ENCODE measurements at regions not wholly inside any gene's neighbourhood (a gene's known extent, or its start where the extent isn't known, plus 50 kb on each side); places are given as distances from the start of the nearest gene placed in this dataset.

GRCh38 chr14:97657609-97658008 is 860.4 kb downstream of the VRK1 start:
- Mint-ChIP-seq H3K27ac (ENCODE audit: unreplicated experiment) (no peak overlapping the region), H3K27me3 (ENCODE audit: unreplicated experiment) (peaks cover 1% of the 10 kb centered on the region), H3K4me1 (ENCODE audit: low read depth, unreplicated experiment) (peaks cover 9% of the 10 kb centered on the region), H3K36me3 (ENCODE audit: unreplicated experiment) (no peaks in the 10 kb centered on the region), H3K4me3 (ENCODE audit: unreplicated experiment) (no peak overlapping the region), H3K9me3 (ENCODE audit: unreplicated experiment) (no peaks in the 10 kb centered on the region)
- TF ChIP-seq CTCF (IDR thresholded peaks at IDR 0.05; ENCODE audit: partially characterized antibody, unreplicated experiment), result no peak
- DNase-seq, result no peak

GRCh38 chr14:97687944-97688630 is 890.9 kb downstream of the VRK1 start:
- Mint-ChIP-seq H3K27ac (ENCODE audit: unreplicated experiment) (no peak overlapping the region), H3K9me3 (ENCODE audit: unreplicated experiment) (no peaks in the 10 kb centered on the region), H3K4me1 (ENCODE audit: low read depth, unreplicated experiment) (peaks cover 5% of the 10 kb centered on the region), H3K36me3 (ENCODE audit: unreplicated experiment) (peaks cover 3% of the 10 kb centered on the region), H3K4me3 (ENCODE audit: unreplicated experiment) (no peak overlapping the region), H3K27me3 (ENCODE audit: unreplicated experiment) (peaks cover 2% of the 10 kb centered on the region)
- no peak for DNase-seq
- TF ChIP-seq CTCF (IDR thresholded peaks at IDR 0.05; ENCODE audit: partially characterized antibody, unreplicated experiment), result no peak

- DNase-seq, result no peak
- Mint-ChIP-seq H3K27ac (ENCODE audit: unreplicated experiment) (no peak overlapping the region), H3K27me3 (ENCODE audit: unreplicated experiment) (peaks cover 2% of the 10 kb centered on the region), H3K36me3 (ENCODE audit: unreplicated experiment) (peaks cover 3% of the 10 kb centered on the region), H3K4me1 (ENCODE audit: low read depth, unreplicated experiment) (peaks cover 5% of the 10 kb centered on the region), H3K4me3 (ENCODE audit: unreplicated experiment) (no peak overlapping the region), H3K9me3 (ENCODE audit: unreplicated experiment) (no peaks in the 10 kb centered on the region)
- TF ChIP-seq CTCF (IDR thresholded peaks at IDR 0.05; ENCODE audit: partially characterized antibody, unreplicated experiment), result no peak
Observed at GRCh38 chr14:97688631-97689336, 891.6 kb downstream of the VRK1 start.

GRCh38 chr14:97692084-97692483 is 894.9 kb downstream of the VRK1 start:
- no peak overlapping the region for H3K4me3 Mint-ChIP-seq (ENCODE audit: unreplicated experiment)
- peak; percentile 21 for DNase-seq
- H3K36me3 Mint-ChIP-seq (ENCODE audit: unreplicated experiment), result peaks cover 3% of the 10 kb centered on the region
- H3K4me1 Mint-ChIP-seq (ENCODE audit: low read depth, unreplicated experiment), result peaks cover 5% of the 10 kb centered on the region
- no peak for TF ChIP-seq CTCF (IDR thresholded peaks at IDR 0.05; ENCODE audit: partially characterized antibody, unreplicated experiment)
- H3K27me3 Mint-ChIP-seq (ENCODE audit: unreplicated experiment), result peaks cover 2% of the 10 kb centered on the region
- H3K9me3 Mint-ChIP-seq (ENCODE audit: unreplicated experiment), result no peaks in the 10 kb centered on the region
- H3K27ac Mint-ChIP-seq (ENCODE audit: unreplicated experiment), result no peak overlapping the region

GRCh38 chr14:97695456-97695981 is 898.3 kb downstream of the VRK1 start:
- Mint-ChIP-seq H3K27ac (ENCODE audit: unreplicated experiment) (no peak overlapping the region), H3K27me3 (ENCODE audit: unreplicated experiment) (peaks cover 2% of the 10 kb centered on the region), H3K4me3 (ENCODE audit: unreplicated experiment) (no peak overlapping the region), H3K9me3 (ENCODE audit: unreplicated experiment) (peaks cover 1% of the 10 kb centered on the region), H3K4me1 (ENCODE audit: low read depth, unreplicated experiment) (peaks cover 5% of the 10 kb centered on the region), H3K36me3 (ENCODE audit: unreplicated experiment) (peaks cover 16% of the 10 kb centered on the region)
- no peak for TF ChIP-seq CTCF (IDR thresholded peaks at IDR 0.05; ENCODE audit: partially characterized antibody, unreplicated experiment)
- DNase-seq, result no peak
